Stimulated activated naive CD8-positive, alpha-beta T cell treated with anti-CD3 and anti-CD28 coated beads, Interleukin-15, Interleukin-2, amounts not matched to agents 100 ng/mL and 50 ng/mL, for 24 hours (primary cell): ENCODE measurements at regions not wholly inside any gene's neighbourhood (a gene's known extent, or its start where the extent isn't known, plus 50 kb on each side); places are given as distances from the start of the nearest gene placed in this dataset.
"Not testable (repeated sequence)": the region's sequence is repeated elsewhere in the genome, so short reads cannot be mapped to it uniquely, and the experiment has no call there.

Experiments
- H3K27ac Mint-ChIP-seq: one replicate; pipeline ENCODE4 v1.8.0; 2021; ENCODE audit warnings: mild to moderate bottlenecking, mixed read lengths
- H3K27me3 Mint-ChIP-seq: one replicate; pipeline ENCODE4 v1.8.0; 2021; ENCODE audit warnings: mixed read lengths
- H3K36me3 Mint-ChIP-seq: one replicate; pipeline ENCODE4 v1.8.0; 2021; ENCODE audit warnings: low read depth, mixed read lengths
- H3K4me1 Mint-ChIP-seq: one replicate; pipeline ENCODE4 v1.8.0; 2021; ENCODE audit warnings: low read depth, mixed read lengths
- H3K4me3 Mint-ChIP-seq: one replicate; pipeline ENCODE4 v1.8.0; 2021; ENCODE audit warnings: mild to moderate bottlenecking, mixed read lengths
- H3K9me3 Mint-ChIP-seq: one replicate; pipeline ENCODE4 v1.8.0; 2021; ENCODE audit warnings: mixed read lengths

GRCh38 chr18:56505971-56506370, 132.4 kb downstream of the TXNL1 start:
- no peak overlapping the region for H3K4me3 Mint-ChIP-seq
- H3K27me3 Mint-ChIP-seq, result peaks cover 16% of the 10 kb centered on the region
- no peak overlapping the region for H3K27ac Mint-ChIP-seq
- H3K9me3 Mint-ChIP-seq, result no peaks in the 10 kb centered on the region
- peaks cover 12% of the 10 kb centered on the region for H3K4me1 Mint-ChIP-seq
- no peaks in the 10 kb centered on the region for H3K36me3 Mint-ChIP-seq

DNA sequence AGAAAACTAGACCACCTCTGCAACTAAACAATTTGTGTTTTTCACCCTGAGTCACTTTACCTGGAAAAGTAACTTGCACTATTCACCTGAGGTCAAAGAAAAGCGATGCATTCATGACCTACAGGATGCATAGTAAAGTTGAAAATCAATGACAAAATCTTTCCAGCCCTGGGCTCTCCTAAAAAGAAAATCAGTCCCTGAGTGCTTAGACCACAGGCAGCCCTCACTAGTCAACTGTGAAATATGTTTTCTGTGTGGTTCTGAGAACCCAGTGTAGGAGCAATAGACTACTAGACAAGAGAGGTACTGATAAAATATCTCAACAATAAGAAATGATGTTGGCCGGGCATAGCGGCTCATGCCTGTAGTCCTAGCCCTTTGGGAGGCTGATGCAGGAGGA, 133.1 kb downstream of the TXNL1 start:
- Mint-ChIP-seq H3K27ac (peak overlapping the region; percentile 23), H3K36me3 (no peaks in the 10 kb centered on the region), H3K27me3 (peaks cover 16% of the 10 kb centered on the region), H3K9me3 (no peaks in the 10 kb centered on the region), H3K4me3 (no peak overlapping the region), H3K4me1 (peaks cover 12% of the 10 kb centered on the region)

DNA sequence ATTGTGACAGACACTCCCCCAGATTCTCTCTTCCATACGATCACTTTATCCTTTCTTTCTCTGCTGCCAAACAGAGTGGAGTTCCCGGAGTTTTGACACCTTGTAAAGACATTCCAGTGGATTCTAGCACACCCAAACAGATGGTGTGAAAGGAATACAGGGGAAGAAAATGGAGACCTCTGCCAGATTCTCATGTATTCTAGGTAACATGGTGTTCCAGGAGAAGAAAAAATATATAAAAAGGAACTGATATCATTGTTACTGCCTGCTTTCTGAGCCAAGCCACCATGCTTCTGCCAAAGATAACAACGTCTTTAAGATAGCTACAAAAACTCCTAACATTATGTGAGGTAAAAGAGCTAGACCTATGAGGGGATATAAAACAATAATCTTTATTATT, 136.5 kb downstream of the TXNL1 start:
- H3K27ac Mint-ChIP-seq, result no peak overlapping the region
- peaks cover 11% of the 10 kb centered on the region for H3K27me3 Mint-ChIP-seq
- H3K4me1 Mint-ChIP-seq, result peaks cover 12% of the 10 kb centered on the region
- no peaks in the 10 kb centered on the region for H3K9me3 Mint-ChIP-seq
- no peak overlapping the region for H3K4me3 Mint-ChIP-seq
- no peaks in the 10 kb centered on the region for H3K36me3 Mint-ChIP-seq

DNA sequence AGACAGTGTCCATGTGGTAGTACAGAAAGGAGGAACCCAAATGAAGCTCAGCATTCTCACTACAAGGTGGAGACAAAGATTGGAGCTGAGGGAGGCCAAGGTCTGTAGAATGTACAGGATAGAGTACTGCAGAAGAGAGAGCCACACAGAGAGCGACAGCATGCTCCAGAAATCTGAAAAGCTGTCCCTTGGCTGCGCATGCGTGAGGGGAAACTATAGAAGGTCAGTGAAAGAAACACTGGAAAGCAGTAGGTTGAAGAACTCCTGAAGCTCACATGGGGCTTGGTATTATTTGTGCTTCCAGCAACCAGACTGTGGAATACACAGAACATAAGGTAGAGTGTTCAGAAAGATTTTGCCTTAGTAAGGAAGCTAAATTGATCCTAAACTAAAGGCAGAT, 142.5 kb downstream of the TXNL1 start:
- Mint-ChIP-seq H3K4me3 (no peak overlapping the region), H3K4me1 (no peaks in the 10 kb centered on the region), H3K27me3 (peaks cover 11% of the 10 kb centered on the region), H3K9me3 (no peaks in the 10 kb centered on the region), H3K36me3 (no peaks in the 10 kb centered on the region), H3K27ac (no peak overlapping the region)

- H3K27me3 Mint-ChIP-seq, result peaks cover 11% of the 10 kb centered on the region
- no peaks in the 10 kb centered on the region for H3K36me3 Mint-ChIP-seq
- H3K27ac Mint-ChIP-seq, result no peak overlapping the region
- no peak overlapping the region for H3K4me3 Mint-ChIP-seq
- no peaks in the 10 kb centered on the region for H3K9me3 Mint-ChIP-seq
- no peaks in the 10 kb centered on the region for H3K4me1 Mint-ChIP-seq
Measured at GRCh38 chr18:56493531-56493930, 144.9 kb downstream of the TXNL1 start.

DNA sequence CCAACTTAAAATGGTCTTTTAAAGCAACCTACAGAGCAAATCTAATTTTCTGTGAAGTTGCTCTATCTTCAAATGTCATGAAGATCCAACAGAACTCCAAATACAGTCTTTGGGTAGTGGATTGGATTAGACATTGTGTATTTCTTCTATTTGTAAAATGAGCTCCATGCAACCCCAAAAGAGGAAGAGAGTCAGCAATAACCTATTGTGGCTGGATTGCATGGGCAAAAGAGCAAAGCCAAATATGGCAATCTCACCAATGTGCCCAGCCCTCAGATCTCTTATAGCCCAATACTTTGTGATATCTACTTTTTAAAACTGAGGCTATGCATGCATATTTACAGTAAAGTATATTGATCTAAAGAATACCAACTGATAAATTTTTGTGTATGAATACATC, 146.3 kb downstream of the TXNL1 start:
- Mint-ChIP-seq H3K27me3 (peaks cover 11% of the 10 kb centered on the region), H3K4me3 (no peak overlapping the region), H3K4me1 (no peaks in the 10 kb centered on the region), H3K36me3 (no peaks in the 10 kb centered on the region), H3K27ac (no peak overlapping the region), H3K9me3 (no peaks in the 10 kb centered on the region)

DNA sequence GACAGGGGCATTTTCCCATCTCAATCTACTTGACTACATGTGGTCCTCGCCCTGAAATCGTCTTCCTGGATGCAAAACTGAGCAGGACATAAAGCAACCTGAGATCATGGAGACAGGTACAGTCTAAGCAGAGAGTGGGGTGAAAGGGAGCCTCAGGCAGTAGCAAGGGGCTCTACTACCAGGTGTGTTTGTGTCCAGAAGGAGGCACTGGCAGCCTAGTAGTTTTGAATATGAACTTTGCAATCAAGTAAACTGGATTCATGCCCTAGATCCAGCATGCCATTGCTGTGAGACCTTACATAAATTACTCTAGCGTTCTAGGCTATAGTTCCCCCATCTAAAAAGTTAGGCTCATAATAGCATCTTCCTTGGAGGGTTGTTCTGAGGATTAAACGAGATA, 147.4 kb downstream of the TXNL1 start:
- Mint-ChIP-seq H3K4me1 (no peaks in the 10 kb centered on the region), H3K4me3 (no peak overlapping the region), H3K27ac (no peak overlapping the region), H3K36me3 (no peaks in the 10 kb centered on the region), H3K27me3 (peaks cover 4% of the 10 kb centered on the region), H3K9me3 (no peaks in the 10 kb centered on the region)

- Mint-ChIP-seq H3K9me3 (no peaks in the 10 kb centered on the region), H3K36me3 (no peaks in the 10 kb centered on the region)
Measured at GRCh38 chr18:56489893-56490292, 148.5 kb downstream of the TXNL1 start.

GRCh38 chr18:56488739-56489138, 149.7 kb downstream of the TXNL1 start:
- Mint-ChIP-seq H3K27me3 (no peaks in the 10 kb centered on the region), H3K4me3 (no peak overlapping the region), H3K27ac (no peak overlapping the region), H3K4me1 (no peaks in the 10 kb centered on the region), H3K36me3 (no peaks in the 10 kb centered on the region), H3K9me3 (no peaks in the 10 kb centered on the region)

More at GRCh38 chr18:56489893-56490292, 148.5 kb downstream of the TXNL1 start:
- H3K27ac Mint-ChIP-seq, result no peak overlapping the region
- H3K4me3 Mint-ChIP-seq, result no peak overlapping the region
- H3K4me1 Mint-ChIP-seq, result no peaks in the 10 kb centered on the region
- H3K27me3 Mint-ChIP-seq, result peaks cover 4% of the 10 kb centered on the region

DNA sequence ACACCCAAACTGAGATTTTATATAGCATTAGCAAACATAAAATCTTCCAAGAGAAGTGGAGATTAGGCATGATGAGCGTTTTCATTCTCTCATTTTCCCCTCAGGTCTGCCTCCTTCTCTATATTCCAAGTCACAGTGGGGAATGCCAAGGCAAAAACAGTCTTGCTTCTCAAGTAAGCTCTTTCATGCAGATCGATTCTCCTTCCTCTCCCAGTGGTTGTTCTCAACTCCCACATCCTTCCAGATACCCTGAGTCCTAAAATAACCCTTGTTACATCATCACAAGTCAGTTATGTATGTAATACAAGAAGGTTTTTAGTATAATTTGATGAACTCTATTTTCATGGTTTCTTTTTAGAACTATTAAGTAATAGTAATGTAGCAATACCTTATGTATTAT, 150.6 kb downstream of the TXNL1 start:
- H3K9me3 Mint-ChIP-seq, result no peaks in the 10 kb centered on the region
- no peaks in the 10 kb centered on the region for H3K4me1 Mint-ChIP-seq
- H3K4me3 Mint-ChIP-seq, result no peak overlapping the region
- no peaks in the 10 kb centered on the region for H3K27me3 Mint-ChIP-seq
- no peaks in the 10 kb centered on the region for H3K36me3 Mint-ChIP-seq
- H3K27ac Mint-ChIP-seq, result no peak overlapping the region

GRCh38 chr18:56483386-56483785, 155.0 kb downstream of the TXNL1 start:
- no peak overlapping the region for H3K27ac Mint-ChIP-seq
- H3K4me1 Mint-ChIP-seq, result no peaks in the 10 kb centered on the region
- no peaks in the 10 kb centered on the region for H3K36me3 Mint-ChIP-seq
- H3K4me3 Mint-ChIP-seq, result no peak overlapping the region
- H3K9me3 Mint-ChIP-seq, result no peaks in the 10 kb centered on the region
- H3K27me3 Mint-ChIP-seq, result peaks cover 10% of the 10 kb centered on the region

DNA sequence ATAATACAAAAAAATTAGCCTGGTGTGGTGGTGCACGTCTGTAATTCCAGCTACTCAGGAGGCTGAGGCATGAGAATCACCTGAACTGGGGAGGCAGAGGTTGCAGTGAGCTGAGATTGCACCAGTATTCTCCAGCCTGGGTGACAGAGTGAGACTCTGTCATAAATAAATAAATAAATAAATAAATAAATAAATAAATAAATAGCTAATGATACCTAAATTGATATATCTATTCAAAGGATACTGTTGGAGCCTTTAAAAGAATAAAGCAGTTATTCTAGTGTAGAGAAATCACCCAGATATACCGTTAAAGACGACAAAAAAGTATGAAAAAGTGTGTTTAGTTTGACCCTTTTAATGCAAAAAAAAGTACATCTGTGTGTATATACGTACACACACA, 155.6 kb downstream of the TXNL1 start:
- not testable (repeated sequence) for H3K36me3 Mint-ChIP-seq, H3K4me1 Mint-ChIP-seq, H3K27ac Mint-ChIP-seq, H3K9me3 Mint-ChIP-seq, H3K27me3 Mint-ChIP-seq, H3K4me3 Mint-ChIP-seq

DNA sequence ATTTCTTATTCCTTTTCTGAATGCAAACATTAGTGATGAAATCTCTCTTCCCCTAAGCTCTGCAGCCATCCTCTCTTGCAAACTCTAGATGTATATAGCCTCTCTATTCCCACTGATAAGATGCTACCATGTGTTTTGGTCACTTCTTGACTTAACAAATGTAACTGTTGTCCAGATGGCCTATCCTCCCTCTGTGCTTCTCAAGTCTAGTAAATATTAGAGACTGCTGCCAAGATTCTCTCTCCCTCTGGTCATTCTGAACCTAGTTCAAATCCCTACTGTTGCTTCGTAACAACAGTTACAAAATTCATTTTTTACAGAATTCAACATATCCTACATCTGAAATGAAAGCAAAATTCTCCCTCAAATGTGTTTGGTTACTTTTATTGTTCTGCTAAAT, 156.6 kb downstream of the TXNL1 start:
- Mint-ChIP-seq H3K4me1 (no peaks in the 10 kb centered on the region), H3K27ac (no peak overlapping the region), H3K27me3 (peaks cover 10% of the 10 kb centered on the region), H3K9me3 (no peaks in the 10 kb centered on the region), H3K36me3 (no peaks in the 10 kb centered on the region), H3K4me3 (no peak overlapping the region)

DNA sequence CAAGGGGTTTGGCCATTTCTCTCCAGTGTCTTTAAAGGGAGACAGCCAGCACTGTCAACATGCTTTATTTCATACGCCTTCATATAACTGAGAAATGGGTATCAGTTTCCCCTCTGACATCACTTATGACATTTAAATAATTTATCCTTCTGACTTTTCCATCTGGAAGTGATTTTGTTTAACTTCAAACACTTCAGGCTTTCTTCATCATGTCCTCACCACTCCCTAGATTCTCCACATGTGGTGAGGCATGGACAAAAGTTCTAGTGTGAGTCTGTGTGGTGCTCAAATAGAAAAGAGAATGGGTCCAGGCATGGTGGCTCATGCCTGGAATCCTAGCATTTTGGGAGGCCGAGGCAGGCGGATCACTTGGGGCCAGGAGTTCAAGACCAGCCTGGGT, 158.6 kb downstream of the TXNL1 start:
- H3K27ac Mint-ChIP-seq, result no peak overlapping the region
- H3K9me3 Mint-ChIP-seq, result no peaks in the 10 kb centered on the region
- H3K36me3 Mint-ChIP-seq, result no peaks in the 10 kb centered on the region
- peaks cover 10% of the 10 kb centered on the region for H3K27me3 Mint-ChIP-seq
- H3K4me1 Mint-ChIP-seq, result no peaks in the 10 kb centered on the region
- H3K4me3 Mint-ChIP-seq, result no peak overlapping the region

- Mint-ChIP-seq H3K4me3 (no peak overlapping the region), H3K27me3 (no peaks in the 10 kb centered on the region), H3K4me1 (no peaks in the 10 kb centered on the region), H3K9me3 (no peaks in the 10 kb centered on the region), H3K27ac (no peak overlapping the region), H3K36me3 (no peaks in the 10 kb centered on the region)
Measured at GRCh38 chr18:56475250-56475649, 163.1 kb downstream of the TXNL1 start.

DNA sequence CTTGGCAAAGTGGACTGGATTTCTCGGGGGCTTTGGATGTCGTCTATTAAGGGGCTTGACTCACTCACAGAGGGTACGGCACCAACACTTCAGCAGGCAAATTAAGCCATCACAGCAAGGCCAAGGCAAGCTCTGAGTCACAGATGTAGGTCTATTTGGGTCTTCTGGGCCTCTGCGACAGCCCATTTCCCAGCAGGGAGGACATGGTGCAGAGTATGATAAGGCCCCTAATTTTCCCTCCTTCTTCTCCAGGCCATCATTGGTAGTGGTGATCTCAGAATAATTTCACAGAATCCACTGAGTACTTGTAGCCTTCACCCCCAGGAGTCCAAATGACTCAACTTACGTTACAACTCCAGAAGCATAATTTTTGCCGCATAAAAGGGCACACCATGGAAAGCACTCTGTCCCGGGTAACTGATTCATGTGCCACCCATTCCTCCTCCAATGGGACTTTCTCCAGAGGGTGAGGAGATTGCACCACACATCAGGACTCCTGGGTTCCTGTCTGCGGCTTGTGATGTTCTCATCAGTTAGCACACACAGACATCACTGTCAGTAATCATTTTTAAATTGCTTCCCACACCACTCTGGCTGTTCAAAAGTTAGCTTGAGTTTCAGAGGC, 164.9 kb downstream of the TXNL1 start:
- no peaks in the 10 kb centered on the region for H3K27me3 Mint-ChIP-seq
- no peaks in the 10 kb centered on the region for H3K36me3 Mint-ChIP-seq
- H3K4me3 Mint-ChIP-seq, result no peak overlapping the region
- H3K9me3 Mint-ChIP-seq, result no peaks in the 10 kb centered on the region
- H3K4me1 Mint-ChIP-seq, result no peaks in the 10 kb centered on the region
- no peak overlapping the region for H3K27ac Mint-ChIP-seq
